ENCODE measurements at regions not wholly inside any gene's neighbourhood (a gene's known extent, or its start where the extent isn't known, plus 50 kb on each side); places are given as distances from the start of the nearest gene placed in this dataset.

- dilution Hi-C loops (cut with HindIII; ENCODE audit: low sequenced_read_pairs, unreplicated experiment): no loop called here
- no peak overlapping the region for H3K27ac ChIP-seq (ENCODE audit: insufficient read depth, low read length)
- no TSS peak for BruUV-seq (replicated peaks)
Observed at GRCh38 chr15:61571026-61571425, 341.9 kb upstream of the RORA start.

More at GRCh38 chr15:61571026-61571425, 341.9 kb upstream of the RORA start:
- no peak overlapping the region for H2BK20ac ChIP-seq (ENCODE audit: low read depth, low read length)
- ChIA-PET POLR2A (ENCODE audit: unreplicated experiment) (no interaction called here), CTCF (no interaction called here)
- H2AK5ac ChIP-seq (ENCODE audit: low read depth, low read length): no peak overlapping the region
- no peaks in the 10 kb centered on the region for H4K20me1 ChIP-seq (ENCODE audit: insufficient read depth, low read length)
- WGBS, 2 experiments (ENCODE audit: extremely low coverage in 2 of 2, insufficient read length in 1 of 2): no CpG with 5 or more reads among the region's 1 CpG
- TF ChIP-seq CHD1 (IDR thresholded peaks at IDR 0.05; ENCODE audit: low read depth, low read length): no peak
- TF ChIP-seq SMC3 (IDR thresholded peaks at IDR 0.05; ENCODE audit: low read depth, low read length): no peak
- no peak for TF ChIP-seq CTCF (conservative IDR thresholded peaks at IDR 0.05; ENCODE audit: low read depth, low read length)
- no peak for TF ChIP-seq NFE2L2 (IDR thresholded peaks at IDR 0.05; ENCODE audit: low read depth, low read length)
- no peak for TF ChIP-seq BHLHE40 (IDR thresholded peaks at IDR 0.05; ENCODE audit: low read depth, low read length)
- no peaks in the 10 kb centered on the region for H3K36me3 ChIP-seq (ENCODE audit: control insufficient read depth, insufficient read depth, low read length)
- no peak overlapping the region for H3K4me2 ChIP-seq (ENCODE audit: low read depth, low read length)
- H3K14ac ChIP-seq (replicated peaks; ENCODE audit: low read depth, low read length): no peak overlapping the region
- H2AFZ ChIP-seq (replicated peaks; ENCODE audit: low read length, poor library complexity): no peak overlapping the region
- no peak overlapping the region for H3K56ac ChIP-seq (ENCODE audit: extremely low read depth, insufficient read depth, low read length)
- H2BK15ac ChIP-seq (ENCODE audit: low read depth, low read length): no peak overlapping the region
- no peaks in the 10 kb centered on the region for H3K9me1 ChIP-seq (ENCODE audit: insufficient read depth, low read length)
- H4K5ac ChIP-seq (ENCODE audit: low read depth, low read length): no peak overlapping the region
- no peak overlapping the region for H4K8ac ChIP-seq (ENCODE audit: low read depth in 2 of 2, low read length in 2 of 2)
- H3K27me3 ChIP-seq (ENCODE audit: control insufficient read depth, insufficient read depth, low read length): no peaks in the 10 kb centered on the region
- in situ Hi-C loops (cut with MboI; ENCODE audit: low sequenced_read_pairs) (no loop called here), intact Hi-C loops (cut with micrococcal nuclease) (no loop called here)
- H3K9ac ChIP-seq (ENCODE audit: low read depth, low read length): no peak overlapping the region
- H3K23ac ChIP-seq (ENCODE audit: low read depth, low read length): no peak overlapping the region
- no peak for DNase-seq
- H3K18ac ChIP-seq (ENCODE audit: low read depth, low read length): no peak overlapping the region
- ATAC-seq (ENCODE audit: low read depth): no peak
- no peak overlapping the region for H4K91ac ChIP-seq (ENCODE audit: insufficient read depth, low read depth, low read length)
- no peaks in the 10 kb centered on the region for H3K4me1 ChIP-seq (ENCODE audit: control insufficient read depth, insufficient read depth, low read length)
- no peaks in the 10 kb centered on the region for H3K79me1 ChIP-seq (ENCODE audit: low read depth in 1 of 2, low read length in 2 of 2)
- no peak overlapping the region for H2BK120ac ChIP-seq (ENCODE audit: low read depth, low read length)
- no peak overlapping the region for H2AK9ac ChIP-seq (replicated peaks; ENCODE audit: low read depth, low read length, poor library complexity)
- H3K9me3 ChIP-seq (ENCODE audit: control insufficient read depth, insufficient read depth, low read length): no peaks in the 10 kb centered on the region
- no peak overlapping the region for H3K4me3 ChIP-seq (ENCODE audit: insufficient read depth, low read depth, low read length)
- no peak overlapping the region for H3K4ac ChIP-seq (ENCODE audit: low read depth, low read length)
- H2BK5ac ChIP-seq (ENCODE audit: low read depth, low read length, poor library complexity, severe bottlenecking): no peak overlapping the region
